SK-N-SH treated with all-trans-retinoic acid at 6 μM for 48 hours (cell line): ENCODE measurements at regions not wholly inside any gene's neighbourhood (a gene's known extent, or its start where the extent isn't known, plus 50 kb on each side); places are given as distances from the start of the nearest gene placed in this dataset.

Experiments
- PPARA ChIP-seq: fragments of 250-450 bp; sonication (Bioruptor Pico); IDR thresholded peaks from 2 replicates; pipeline ENCODE4 v1.5.0; 2020; ENCODE audit warnings: mild to moderate bottlenecking, borderline replicate concordance
- ZFP30 ChIP-seq: fragments of 450-650 bp; formaldehyde crosslinking; IDR thresholded peaks from 2 replicates; pipeline ENCODE4 v1.5.0; 2022; ENCODE audit warnings: mild to moderate bottlenecking, moderate library complexity
- TF ChIP-seq, protein P1 (sequence below): fragments of 250-450 bp; sonication (Bioruptor Pico); IDR thresholded peaks from 2 replicates; pipeline ENCODE4 v1.5.0; 2020; ENCODE audit warnings: mild to moderate bottlenecking, moderate library complexity

DNA sequence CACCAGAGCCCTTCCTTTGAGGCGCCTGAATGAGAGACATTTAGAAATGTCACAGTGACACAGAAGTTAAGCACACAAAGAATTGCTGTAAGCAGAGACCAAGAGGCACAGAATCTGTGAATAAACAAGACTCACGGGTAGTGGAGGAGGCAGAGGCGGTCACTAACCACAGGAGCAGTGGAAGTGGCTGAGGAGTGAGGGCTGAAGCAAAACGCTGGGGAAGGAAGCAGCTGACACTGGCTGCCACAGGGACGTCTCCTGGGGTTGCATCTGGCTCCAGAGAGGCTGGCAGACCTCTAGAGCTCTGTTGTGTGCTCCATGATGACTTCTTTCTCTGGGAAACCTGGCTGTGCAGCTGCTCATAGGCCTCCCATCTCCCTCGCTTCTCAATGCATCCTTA, 65.0 kb upstream of the SLC2A12 start:
- TF ChIP-seq ZFP30 (CRISPR knock-in tag), result no peak
- no peak for TF ChIP-seq PPARA (CRISPR knock-in tag)
- TF ChIP-seq, protein P1, sequence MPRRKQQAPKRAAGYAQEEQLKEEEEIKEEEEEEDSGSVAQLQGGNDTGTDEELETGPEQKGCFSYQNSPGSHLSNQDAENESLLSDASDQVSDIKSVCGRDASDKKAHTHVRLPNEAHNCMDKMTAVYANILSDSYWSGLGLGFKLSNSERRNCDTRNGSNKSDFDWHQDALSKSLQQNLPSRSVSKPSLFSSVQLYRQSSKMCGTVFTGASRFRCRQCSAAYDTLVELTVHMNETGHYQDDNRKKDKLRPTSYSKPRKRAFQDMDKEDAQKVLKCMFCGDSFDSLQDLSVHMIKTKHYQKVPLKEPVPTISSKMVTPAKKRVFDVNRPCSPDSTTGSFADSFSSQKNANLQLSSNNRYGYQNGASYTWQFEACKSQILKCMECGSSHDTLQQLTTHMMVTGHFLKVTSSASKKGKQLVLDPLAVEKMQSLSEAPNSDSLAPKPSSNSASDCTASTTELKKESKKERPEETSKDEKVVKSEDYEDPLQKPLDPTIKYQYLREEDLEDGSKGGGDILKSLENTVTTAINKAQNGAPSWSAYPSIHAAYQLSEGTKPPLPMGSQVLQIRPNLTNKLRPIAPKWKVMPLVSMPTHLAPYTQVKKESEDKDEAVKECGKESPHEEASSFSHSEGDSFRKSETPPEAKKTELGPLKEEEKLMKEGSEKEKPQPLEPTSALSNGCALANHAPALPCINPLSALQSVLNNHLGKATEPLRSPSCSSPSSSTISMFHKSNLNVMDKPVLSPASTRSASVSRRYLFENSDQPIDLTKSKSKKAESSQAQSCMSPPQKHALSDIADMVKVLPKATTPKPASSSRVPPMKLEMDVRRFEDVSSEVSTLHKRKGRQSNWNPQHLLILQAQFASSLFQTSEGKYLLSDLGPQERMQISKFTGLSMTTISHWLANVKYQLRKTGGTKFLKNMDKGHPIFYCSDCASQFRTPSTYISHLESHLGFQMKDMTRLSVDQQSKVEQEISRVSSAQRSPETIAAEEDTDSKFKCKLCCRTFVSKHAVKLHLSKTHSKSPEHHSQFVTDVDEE (CRISPR knock-in tag), result no peak
